HEK293 (cell line): ENCODE measurements at regions not wholly inside any gene's neighbourhood (a gene's known extent, or its start where the extent isn't known, plus 50 kb on each side); places are given as distances from the start of the nearest gene placed in this dataset.
"Not testable (repeated sequence)": the region's sequence is repeated elsewhere in the genome, so short reads cannot be mapped to it uniquely, and the experiment has no call there.

Experiments used
- CTCF ChIA-PET: fragments of 350-600 bp; formaldehyde crosslinking; extraction: SDS; loops from one replicate; lab custom pipeline; 2021; ENCODE audit warnings: antibody characterized with exemption; lab: Yijun Ruan, JAX
- POLR2A ChIA-PET: fragments of 300-600 bp; formaldehyde crosslinking; extraction: SDS; loops from one replicate; lab custom pipeline; 2020; ENCODE audit warnings: antibody characterized with exemption, inconsistent platforms; lab: Yijun Ruan, JAX
- H3K27ac ChIP-seq: fragments of 200-500 bp; sonication (Bioruptor generic); 2 replicates; pipeline ENCODE4 v1.5.1; 2014; ENCODE audit warnings: low read depth, low read length, control low read depth, inconsistent platforms; ENCODE audit errors: extremely low read depth
- H3K36me3 ChIP-seq, 2 experiments: fragments of 200-500 bp in 1 of 2; sonication (Bioruptor generic) in 1 of 2; 1 replicate in 1 of 2; 2 replicates in 1 of 2; pipeline ENCODE4 v1.5.1; 2014 to 2017; ENCODE audit warnings: inconsistent platforms in 2 of 2, low read length in 2 of 2; ENCODE audit not compliant: control insufficient read depth in 2 of 2, insufficient read depth in 1 of 2
- H3K4me1 ChIP-seq: fragments of 200-500 bp; sonication (Bioruptor generic); 2 replicates; pipeline ENCODE4 v1.5.1; 2014; ENCODE audit warnings: mild to moderate bottlenecking, low read length, inconsistent platforms; ENCODE audit not compliant: control insufficient read depth, insufficient read depth
- H3K4me3 ChIP-seq: 2 replicates; pipeline ENCODE4 v1.5.1; 2011; ENCODE audit warnings: low read depth, mild to moderate bottlenecking, control low read depth, low read length, moderate library complexity
- H3K9me3 ChIP-seq: fragments of 200-500 bp; sonication (Bioruptor generic); 2 replicates; pipeline ENCODE4 v1.5.1; 2014; ENCODE audit warnings: low read depth, low read length, inconsistent platforms; ENCODE audit not compliant: control insufficient read depth, insufficient read depth
- KLF16 ChIP-seq: fragments of 450-650 bp; formaldehyde crosslinking; IDR thresholded peaks from 2 replicates; pipeline ENCODE4 v1.5.1; 2017; ENCODE audit warnings: missing biosample characterization, missing genetic modification characterization
- PRDM6 ChIP-seq: fragments of 450-650 bp; formaldehyde crosslinking; IDR thresholded peaks from 2 replicates; pipeline ENCODE4 v1.5.1; 2017; ENCODE audit warnings: missing biosample characterization, missing genetic modification characterization
- ZIC2 ChIP-seq: fragments of 450-650 bp; formaldehyde crosslinking; IDR thresholded peaks from 2 replicates; pipeline ENCODE4 v1.5.1; 2016; ENCODE audit warnings: missing biosample characterization, missing genetic modification characterization
- ZNF146 ChIP-seq: fragments of 450-650 bp; formaldehyde crosslinking; IDR thresholded peaks from 2 replicates; pipeline ENCODE4 v1.5.1; 2016; ENCODE audit warnings: missing biosample characterization, missing genetic modification characterization
- ZNF157 ChIP-seq: fragments of 450-650 bp; formaldehyde crosslinking; IDR thresholded peaks from 2 replicates; pipeline ENCODE4 v1.5.1; 2016; ENCODE audit warnings: missing biosample characterization, missing genetic modification characterization
- ZNF19 ChIP-seq: fragments of 450-650 bp; formaldehyde crosslinking; IDR thresholded peaks from 2 replicates; pipeline ENCODE4; 2016; ENCODE audit warnings: missing biosample characterization, missing genetic modification characterization, low read depth
- ZNF2 ChIP-seq: fragments of 450-650 bp; formaldehyde crosslinking; IDR thresholded peaks from 2 replicates; pipeline ENCODE4 v1.5.1; 2016; ENCODE audit warnings: missing biosample characterization, missing genetic modification characterization
- ZNF580 ChIP-seq: fragments of 450-650 bp; formaldehyde crosslinking; IDR thresholded peaks from 2 replicates; pipeline ENCODE4 v1.5.1; 2016; ENCODE audit warnings: missing biosample characterization, missing genetic modification characterization
- ZNF654 ChIP-seq: fragments of 450-650 bp; formaldehyde crosslinking; IDR thresholded peaks from 2 replicates; pipeline ENCODE4 v1.5.1; 2016; ENCODE audit warnings: low read depth, missing biosample characterization, missing genetic modification characterization
- ZNF692 ChIP-seq: fragments of 450-650 bp; formaldehyde crosslinking; IDR thresholded peaks from 2 replicates; pipeline ENCODE4 v1.5.1; 2016; ENCODE audit warnings: missing biosample characterization, missing genetic modification characterization
- ZNF792 ChIP-seq: fragments of 450-650 bp; formaldehyde crosslinking; IDR thresholded peaks from 2 replicates; pipeline ENCODE4 v1.5.1; 2016; ENCODE audit warnings: missing biosample characterization, missing genetic modification characterization
- ZXDB ChIP-seq: fragments of 450-650 bp; formaldehyde crosslinking; IDR thresholded peaks from 2 replicates; pipeline ENCODE4 v1.5.1; 2016; ENCODE audit warnings: missing biosample characterization, missing genetic modification characterization
- TF ChIP-seq, protein P1 (sequence below): fragments of 450-650 bp; formaldehyde crosslinking; IDR thresholded peaks from 2 replicates; pipeline ENCODE4 v1.5.1; 2016; ENCODE audit warnings: missing biosample characterization, missing genetic modification characterization
- TF ChIP-seq, protein P2 (sequence below): fragments of 450-650 bp; formaldehyde crosslinking; IDR thresholded peaks from 2 replicates; pipeline ENCODE4 v1.5.1; 2016; ENCODE audit warnings: missing biosample characterization, missing genetic modification characterization
- TF ChIP-seq, protein P3 (sequence below): fragments of 450-650 bp; formaldehyde crosslinking; IDR thresholded peaks from 2 replicates; pipeline ENCODE4 v1.5.1; 2016; ENCODE audit warnings: missing biosample characterization, missing genetic modification characterization

DNA sequence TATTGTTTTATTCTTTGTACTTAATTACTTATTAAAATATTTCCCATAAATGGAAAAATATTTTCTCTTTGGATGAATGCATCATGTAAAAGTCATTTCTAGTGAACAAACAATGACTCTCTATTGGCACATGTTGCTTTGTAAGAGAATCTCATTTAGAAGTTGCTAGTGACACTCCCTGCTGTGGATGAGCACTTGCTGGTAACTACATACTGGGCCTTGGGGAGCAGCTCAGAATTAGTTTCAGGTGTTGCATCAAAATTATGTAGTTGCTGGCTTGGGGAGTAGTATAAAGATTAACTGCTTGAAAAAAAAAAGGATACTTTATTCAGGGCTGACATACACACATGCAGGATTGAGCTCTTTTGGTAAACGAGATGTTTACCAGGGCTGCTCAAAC lies 80.3 kb upstream of the KCNAB1 start:
- H3K9me3 ChIP-seq: no peaks in the 10 kb centered on the region
- ChIA-PET CTCF (interaction anchor here (0.7 kb wide), 1 partner anchor 111 kb away, joined by 3 read pairs; no protein-coding TSS in a partner anchor), POLR2A (no interaction called here)
- H3K27ac ChIP-seq: no peak overlapping the region
- H3K4me3 ChIP-seq: no peak overlapping the region
- H3K36me3 ChIP-seq: no peaks in the 10 kb centered on the region
- TF ChIP-seq ZNF157 (tag by site-specific recombination) (no peak), ZNF692 (tag by site-specific recombination) (no peak), ZNF792 (tag by site-specific recombination) (no peak), KLF16 (no peak), ZNF19 (tag by site-specific recombination) (no peak), PRDM6 (tag by site-specific recombination) (no peak)
- TF ChIP-seq, protein P1, sequence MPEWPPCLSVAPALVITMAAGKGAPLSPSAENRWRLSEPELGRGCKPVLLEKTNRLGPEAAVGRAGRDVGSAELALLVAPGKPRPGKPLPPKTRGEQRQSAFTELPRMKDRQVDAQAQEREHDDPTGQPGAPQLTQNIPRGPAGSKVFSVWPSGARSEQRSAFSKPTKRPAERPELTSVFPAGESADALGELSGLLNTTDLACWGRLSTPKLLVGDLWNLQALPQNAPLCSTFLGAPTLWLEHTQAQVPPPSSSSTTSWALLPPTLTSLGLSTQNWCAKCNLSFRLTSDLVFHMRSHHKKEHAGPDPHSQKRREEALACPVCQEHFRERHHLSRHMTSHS (tag by site-specific recombination): no peak
- TF ChIP-seq, all 188 proteins: peak for 0
- no peaks in the 10 kb centered on the region for H3K4me1 ChIP-seq

GRCh38 chr3:156041216-156041841 lies 79.0 kb upstream of the KCNAB1 start:
- CTCF ChIA-PET, H3K4me3 ChIP-seq: not testable (repeated sequence)

GRCh38 chr3:156041856-156042255 lies 78.5 kb upstream of the KCNAB1 start:
- H3K4me3 ChIP-seq, H3K27ac ChIP-seq, H3K36me3 ChIP-seq, H3K9me3 ChIP-seq, POLR2A ChIA-PET, CTCF ChIA-PET, H3K4me1 ChIP-seq: not testable (repeated sequence)

More at GRCh38 chr3:156041216-156041841, 79.0 kb upstream of the KCNAB1 start:
- H3K36me3 ChIP-seq, POLR2A ChIA-PET, H3K9me3 ChIP-seq, H3K4me1 ChIP-seq, H3K27ac ChIP-seq: not testable (repeated sequence)

DNA sequence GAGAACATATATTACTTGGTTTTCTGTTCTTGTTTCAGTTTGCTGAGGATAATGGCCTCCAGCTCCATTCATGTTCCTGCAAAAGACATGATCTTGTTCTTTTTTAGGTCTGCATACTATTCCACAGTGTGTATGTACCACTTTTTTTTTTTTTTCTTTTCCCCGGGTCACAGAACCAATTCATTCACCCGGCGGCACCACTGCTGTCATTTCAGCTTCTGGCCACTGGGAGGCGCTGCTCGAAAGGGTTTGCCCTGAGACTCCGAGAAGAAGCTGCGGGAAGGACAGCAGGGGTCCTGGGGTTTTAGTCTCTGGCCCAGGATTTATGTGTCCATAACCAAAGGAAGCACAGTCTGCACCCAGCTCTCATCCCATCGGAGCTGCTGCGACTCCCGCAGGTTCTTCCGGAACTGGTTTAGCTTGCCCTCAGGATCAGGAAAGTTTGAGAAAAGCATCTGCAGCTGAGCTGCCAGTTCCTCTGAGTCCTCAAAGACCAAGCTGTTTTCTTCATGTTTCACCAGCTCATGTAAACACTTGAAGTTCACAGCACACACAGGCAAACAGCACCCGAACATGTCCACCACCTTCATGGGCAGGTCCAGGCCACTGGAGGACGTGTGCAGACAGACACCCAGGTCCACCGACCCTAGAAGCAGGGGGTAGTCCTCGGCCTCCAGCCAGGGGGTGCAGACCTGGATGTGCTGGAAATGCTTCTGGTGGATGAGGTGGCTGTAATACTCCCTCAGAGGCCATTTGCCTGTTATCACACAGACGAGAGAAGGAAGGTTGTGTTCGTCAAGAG lies 76.3 kb upstream of the KCNAB1 start:
- H3K4me1 ChIP-seq, H3K27ac ChIP-seq, H3K36me3 ChIP-seq: not testable (repeated sequence)
- TF ChIP-seq, protein P2, sequence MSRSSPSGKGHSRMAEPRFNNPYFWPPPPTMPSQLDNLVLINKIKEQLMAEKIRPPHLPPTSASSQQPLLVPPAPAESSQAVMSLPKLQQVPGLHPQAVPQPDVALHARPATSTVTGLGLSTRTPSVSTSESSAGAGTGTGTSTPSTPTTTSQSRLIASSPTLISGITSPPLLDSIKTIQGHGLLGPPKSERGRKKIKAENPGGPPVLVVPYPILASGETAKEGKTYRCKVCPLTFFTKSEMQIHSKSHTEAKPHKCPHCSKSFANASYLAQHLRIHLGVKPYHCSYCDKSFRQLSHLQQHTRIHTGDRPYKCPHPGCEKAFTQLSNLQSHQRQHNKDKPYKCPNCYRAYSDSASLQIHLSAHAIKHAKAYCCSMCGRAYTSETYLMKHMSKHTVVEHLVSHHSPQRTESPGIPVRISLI (tag by site-specific recombination): peak; percentile 68; the same call in 1 of the 2 replicates
- TF ChIP-seq, protein P3, sequence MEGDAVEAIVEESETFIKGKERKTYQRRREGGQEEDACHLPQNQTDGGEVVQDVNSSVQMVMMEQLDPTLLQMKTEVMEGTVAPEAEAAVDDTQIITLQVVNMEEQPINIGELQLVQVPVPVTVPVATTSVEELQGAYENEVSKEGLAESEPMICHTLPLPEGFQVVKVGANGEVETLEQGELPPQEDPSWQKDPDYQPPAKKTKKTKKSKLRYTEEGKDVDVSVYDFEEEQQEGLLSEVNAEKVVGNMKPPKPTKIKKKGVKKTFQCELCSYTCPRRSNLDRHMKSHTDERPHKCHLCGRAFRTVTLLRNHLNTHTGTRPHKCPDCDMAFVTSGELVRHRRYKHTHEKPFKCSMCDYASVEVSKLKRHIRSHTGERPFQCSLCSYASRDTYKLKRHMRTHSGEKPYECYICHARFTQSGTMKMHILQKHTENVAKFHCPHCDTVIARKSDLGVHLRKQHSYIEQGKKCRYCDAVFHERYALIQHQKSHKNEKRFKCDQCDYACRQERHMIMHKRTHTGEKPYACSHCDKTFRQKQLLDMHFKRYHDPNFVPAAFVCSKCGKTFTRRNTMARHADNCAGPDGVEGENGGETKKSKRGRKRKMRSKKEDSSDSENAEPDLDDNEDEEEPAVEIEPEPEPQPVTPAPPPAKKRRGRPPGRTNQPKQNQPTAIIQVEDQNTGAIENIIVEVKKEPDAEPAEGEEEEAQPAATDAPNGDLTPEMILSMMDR (tag by site-specific recombination): peak; percentile 51
- TF ChIP-seq ZNF2 (0 out of 2 replicates have a peak, but pooled peaks have one; percentile 36), ZNF654 (tag by site-specific recombination) (peak; percentile 84), ZXDB (tag by site-specific recombination) (peak; percentile 20; the same call in 1 of the 2 replicates), ZNF580 (tag by site-specific recombination) (peak; percentile 46; the same call in 1 of the 2 replicates), ZIC2 (tag by site-specific recombination) (peak; percentile 69), ZNF146 (tag by site-specific recombination) (peak; percentile 92)
- TF ChIP-seq, all 188 proteins: peak for 8; not testable (repeated sequence) for 180
- CTCF ChIA-PET: interaction anchor here (0.5 to 2.0 kb wide), 34 partner anchors 12 to 1008 kb away, joined by 3 to 9 read pairs (median 4); no protein-coding TSS in a partner anchor
- H3K4me3 ChIP-seq, POLR2A ChIA-PET, H3K9me3 ChIP-seq: not testable (repeated sequence)
